KMS-11 (cell line): ENCODE measurements at regions not wholly inside any gene's neighbourhood (a gene's known extent, or its start where the extent isn't known, plus 50 kb on each side); places are given as distances from the start of the nearest gene placed in this dataset.

ENCODE experiments used
- H2AFZ ChIP-seq: fragments of 200-600 bp; sonication (generic); 2 replicates; pipeline ENCODE4 v1.6.1; 2016; ENCODE audit warnings: antibody characterized with exemption, mixed run types, low read depth
- H3K27ac ChIP-seq: fragments of 200-600 bp; sonication (generic); 2 replicates; pipeline ENCODE4 v1.6.1; 2016; ENCODE audit warnings: mild to moderate bottlenecking, mixed run types
- H3K27me3 ChIP-seq: fragments of 200-600 bp; sonication (generic); 2 replicates; pipeline ENCODE4 v1.6.1; 2017; ENCODE audit warnings: mild to moderate bottlenecking, low read depth, mixed run types, moderate library complexity; ENCODE audit not compliant: insufficient read depth
- H3K36me3 ChIP-seq: fragments of 200-600 bp; sonication (generic); 2 replicates; pipeline ENCODE4 v1.6.1; 2017; ENCODE audit warnings: mild to moderate bottlenecking, mixed run types; ENCODE audit not compliant: insufficient read depth
- H3K4me1 ChIP-seq: fragments of 200-600 bp; sonication (generic); 2 replicates; pipeline ENCODE4 v1.6.1; 2016; ENCODE audit warnings: mild to moderate bottlenecking, low read depth, mixed run types; ENCODE audit not compliant: poor library complexity, severe bottlenecking
- H3K4me2 ChIP-seq: fragments of 200-600 bp; sonication (generic); 2 replicates; pipeline ENCODE4 v1.7.0; 2016; ENCODE audit warnings: mild to moderate bottlenecking, mixed run types
- H3K4me3 ChIP-seq: fragments of 200-600 bp; sonication (generic); IDR thresholded peaks from 2 replicates; pipeline ENCODE4 v1.6.1; 2017; ENCODE audit warnings: low read depth, low read length, mixed read lengths; ENCODE audit not compliant: insufficient read depth
- H3K79me2 ChIP-seq: fragments of 200-600 bp; sonication (generic); 2 replicates; pipeline ENCODE4 v1.6.1; 2016; ENCODE audit warnings: low read depth, mixed run types; ENCODE audit not compliant: insufficient read depth
- H3K9ac ChIP-seq: fragments of 200-600 bp; sonication (generic); 2 replicates; pipeline ENCODE4 v1.6.1; 2016; ENCODE audit warnings: mild to moderate bottlenecking, mixed run types
- H4K20me1 ChIP-seq: fragments of 200-600 bp; sonication (generic); 2 replicates; pipeline ENCODE4 v1.6.1; 2016; ENCODE audit warnings: mild to moderate bottlenecking, mixed run types; ENCODE audit not compliant: insufficient read depth
- CTCF ChIP-seq: fragments of 200-600 bp; sonication (generic); conservative IDR thresholded peaks from 2 replicates; pipeline ENCODE4 v1.6.1; 2017; ENCODE audit warnings: low read depth, mild to moderate bottlenecking, antibody characterized with exemption, low read length, moderate library complexity, mixed read lengths

- no peak overlapping the region for H3K9ac ChIP-seq
- no peaks in the 10 kb centered on the region for H4K20me1 ChIP-seq
- no peaks in the 10 kb centered on the region for H3K79me2 ChIP-seq
- TF ChIP-seq CTCF = no peak
- H3K27me3 ChIP-seq = no peaks in the 10 kb centered on the region
- H3K4me3 ChIP-seq = no peak overlapping the region
- H2AFZ ChIP-seq = no peak overlapping the region
- H3K4me2 ChIP-seq = no peak overlapping the region
- no peaks in the 10 kb centered on the region for H3K36me3 ChIP-seq
- no peak overlapping the region for H3K27ac ChIP-seq
- peaks cover 9% of the 10 kb centered on the region for H3K4me1 ChIP-seq
These were observed 70.9 kb upstream of the RERGL start for GRCh38 chr12:18160901-18161300.

GRCh38 chr12:18158774-18159557 is 69.0 kb upstream of the RERGL start:
- H3K4me2 ChIP-seq = no peak overlapping the region
- no peaks in the 10 kb centered on the region for H3K79me2 ChIP-seq
- TF ChIP-seq CTCF = peak; percentile 80
- H3K4me3 ChIP-seq = no peak overlapping the region
- no peaks in the 10 kb centered on the region for H4K20me1 ChIP-seq
- H3K36me3 ChIP-seq = no peaks in the 10 kb centered on the region
- no peak overlapping the region for H3K9ac ChIP-seq
- no peak overlapping the region for H2AFZ ChIP-seq
- H3K27ac ChIP-seq = no peak overlapping the region
- no peaks in the 10 kb centered on the region for H3K27me3 ChIP-seq
- H3K4me1 ChIP-seq = no peaks in the 10 kb centered on the region

- H3K4me2 ChIP-seq = no peak overlapping the region
- no peaks in the 10 kb centered on the region for H3K36me3 ChIP-seq
- no peak for TF ChIP-seq CTCF
These were observed 63.8 kb upstream of the RERGL start for GRCh38 chr12:18153826-18154225.

GRCh38 chr12:18151036-18151435 is 61.0 kb upstream of the RERGL start:
- Histone ChIP-seq H3K4me2 (no peak overlapping the region), H3K36me3 (no peaks in the 10 kb centered on the region), H3K27me3 (no peaks in the 10 kb centered on the region), H3K9ac (no peak overlapping the region), H3K4me1 (no peaks in the 10 kb centered on the region), H3K79me2 (no peaks in the 10 kb centered on the region), H2AFZ (no peak overlapping the region), H3K27ac (no peak overlapping the region), H3K4me3 (no peak overlapping the region), H4K20me1 (no peaks in the 10 kb centered on the region)
- no peak for TF ChIP-seq CTCF

More at GRCh38 chr12:18153826-18154225, 63.8 kb upstream of the RERGL start:
- no peak overlapping the region for H3K4me3 ChIP-seq
- no peaks in the 10 kb centered on the region for H3K27me3 ChIP-seq
- no peaks in the 10 kb centered on the region for H3K4me1 ChIP-seq
- H3K9ac ChIP-seq = no peak overlapping the region
- no peak overlapping the region for H2AFZ ChIP-seq
- no peak overlapping the region for H3K27ac ChIP-seq
- H4K20me1 ChIP-seq = no peaks in the 10 kb centered on the region
- no peaks in the 10 kb centered on the region for H3K79me2 ChIP-seq
